T47D (cell line): ENCODE measurements at regions not wholly inside any gene's neighbourhood (a gene's known extent, or its start where the extent isn't known, plus 50 kb on each side); places are given as distances from the start of the nearest gene placed in this dataset.
A peak's percentile ranks its signal among the peaks of the same experiment; 100 is the strongest.

Experiments
- DNase-seq, 2 experiments: peaks; one replicate each; pipeline versions ENCODE4 v3.0.0 to v3.0.0-alpha.2; 2011 to 2012; ENCODE audit warnings: low read depth in 1 of 2, low spot score in 1 of 2
- JUND ChIP-seq: IDR thresholded peaks from 2 replicates; pipeline ENCODE4 v1.6.1; 2012; ENCODE audit warnings: low read depth
- in situ Hi-C: cut with HindIII; loops from 2 replicates; pipeline ENCODE4 v1.10.0; 2016; ENCODE audit warnings: low sequenced_read_pairs, low pct_unique_long_range_greater_than_20kb

DNA sequence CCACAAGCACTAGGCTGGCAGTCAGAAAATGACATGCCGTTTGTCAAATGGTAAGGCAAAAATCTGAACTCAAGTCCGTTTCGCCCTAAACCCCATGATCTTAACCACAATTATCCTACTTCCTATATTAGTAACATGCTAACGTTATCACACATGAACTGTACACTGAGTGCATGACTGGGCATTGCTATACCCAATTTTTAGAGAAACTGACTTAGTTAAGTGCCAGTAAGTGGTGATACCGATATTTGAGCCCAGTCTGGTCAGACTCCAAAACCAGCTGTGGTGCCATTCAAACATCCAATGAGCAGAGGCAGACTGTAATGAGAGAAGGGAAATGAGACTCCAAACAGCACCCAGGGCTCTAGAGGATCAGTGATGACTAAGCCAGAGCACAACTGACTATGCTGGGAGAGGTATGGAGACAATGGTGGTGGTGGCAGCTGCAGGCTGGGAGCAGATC, 311.7 kb upstream of the PKDCC start:
- no peak for TF ChIP-seq JUND
- DNase-seq = no peak
- in situ Hi-C loops = no loop called here

DNA sequence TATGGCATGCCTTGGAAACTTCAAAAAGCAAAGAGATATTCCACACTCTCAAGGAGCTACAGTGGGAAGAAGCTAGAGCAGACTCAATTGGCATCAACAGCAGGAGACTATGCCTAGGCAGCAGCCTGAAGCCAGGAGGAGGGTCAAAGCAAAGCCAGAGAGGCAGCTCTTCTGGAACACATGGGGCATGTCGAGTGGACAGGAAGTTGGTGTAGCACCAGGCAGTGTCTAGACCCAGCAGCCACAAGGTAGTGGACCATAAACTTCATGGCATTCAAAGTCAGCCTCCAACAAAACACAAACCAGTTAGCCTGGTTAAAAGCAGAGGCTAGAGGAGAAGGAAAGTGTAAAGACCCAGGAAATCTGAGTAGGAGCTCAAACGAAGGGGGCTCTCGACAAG, 311.2 kb upstream of the PKDCC start:
- TF ChIP-seq JUND = no peak
- in situ Hi-C loops = no loop called here
- no peak for DNase-seq

DNA sequence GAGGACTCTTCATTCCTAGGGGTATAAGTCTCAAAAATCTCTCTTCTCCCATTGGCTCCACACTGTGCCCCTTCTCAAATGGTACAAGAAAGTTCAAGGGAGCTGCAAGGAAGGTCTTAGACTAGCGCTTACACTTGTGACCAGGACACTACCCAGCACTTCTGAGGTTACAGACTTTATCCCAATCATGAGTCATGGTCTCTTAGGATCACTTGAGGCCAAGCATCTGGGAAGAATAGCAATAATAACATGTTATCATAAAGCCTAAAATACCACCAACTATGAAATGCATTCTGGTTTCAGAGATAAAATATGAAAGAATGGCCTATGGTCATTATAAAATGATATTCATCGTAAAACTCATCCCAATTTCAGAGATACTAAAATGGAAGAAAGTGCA, 309.9 kb upstream of the PKDCC start:
- in situ Hi-C loops = no loop called here
- DNase-seq = no peak
- TF ChIP-seq JUND = no peak

DNA sequence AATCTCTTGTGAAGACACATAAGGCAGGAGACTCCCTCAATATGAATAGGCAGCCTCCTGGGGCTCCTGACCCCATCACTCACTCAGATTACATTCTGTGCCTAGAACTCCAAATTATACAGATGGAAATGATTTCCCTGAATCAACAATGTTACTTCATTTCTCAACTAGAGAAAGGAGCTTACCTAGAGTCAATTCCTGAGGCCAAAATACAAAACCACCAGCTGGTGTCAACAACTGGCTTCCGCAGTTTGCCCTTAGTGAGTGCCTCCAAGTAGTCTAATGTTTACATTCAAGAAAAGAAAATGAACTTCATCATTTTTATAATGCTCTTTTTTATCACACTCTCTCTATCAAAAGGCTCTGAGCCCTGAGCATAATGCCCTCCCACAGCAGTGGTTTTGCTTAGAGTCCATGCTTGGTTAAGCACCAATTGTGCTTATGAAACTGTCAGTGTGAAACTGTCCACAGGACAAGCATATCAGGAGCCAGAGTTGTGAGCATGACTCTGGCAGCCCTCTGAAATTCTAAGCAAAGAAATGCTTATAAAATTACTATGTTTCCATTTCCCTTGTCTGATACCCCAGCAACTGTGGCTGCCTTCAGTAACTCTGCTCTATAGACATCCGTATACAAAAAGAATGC, 305.7 kb upstream of the PKDCC start:
- no peak for DNase-seq
- TF ChIP-seq JUND = no peak
- in situ Hi-C loops = no loop called here

- TF ChIP-seq JUND = no peak
- no peak for DNase-seq
- in situ Hi-C loops = no loop called here
Observed at GRCh38 chr2:41743324-41743723, 304.5 kb upstream of the PKDCC start.

GRCh38 chr2:41750829-41751228, 297.0 kb upstream of the PKDCC start:
- no peak for TF ChIP-seq JUND
- no peak for DNase-seq
- in situ Hi-C loops = no loop called here

GRCh38 chr2:41759880-41760279, 287.9 kb upstream of the PKDCC start:
- in situ Hi-C loops = no loop called here
- DNase-seq = no peak
- TF ChIP-seq JUND = no peak

DNA sequence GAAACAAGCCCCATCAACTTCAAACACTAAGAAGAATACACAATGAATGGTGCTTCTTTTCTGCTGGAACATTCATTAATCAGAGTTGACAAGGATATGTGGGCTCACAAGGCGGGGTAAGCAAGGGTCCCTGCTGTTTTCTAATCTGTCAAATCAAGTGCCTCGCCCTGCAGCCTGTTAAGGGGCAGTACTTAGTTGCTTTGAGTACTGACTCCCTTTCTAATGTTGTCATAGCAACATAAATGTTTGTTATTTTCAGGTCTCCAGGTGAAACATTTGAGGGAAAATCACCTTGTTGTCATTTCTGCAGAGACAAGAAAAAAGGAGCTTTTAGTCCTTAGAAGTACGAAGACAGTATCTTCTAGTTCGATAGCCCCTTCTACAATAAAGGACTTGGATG, 284.7 kb upstream of the PKDCC start:
- DNase-seq = no peak
- in situ Hi-C loops = no loop called here
- TF ChIP-seq JUND = no peak

DNA sequence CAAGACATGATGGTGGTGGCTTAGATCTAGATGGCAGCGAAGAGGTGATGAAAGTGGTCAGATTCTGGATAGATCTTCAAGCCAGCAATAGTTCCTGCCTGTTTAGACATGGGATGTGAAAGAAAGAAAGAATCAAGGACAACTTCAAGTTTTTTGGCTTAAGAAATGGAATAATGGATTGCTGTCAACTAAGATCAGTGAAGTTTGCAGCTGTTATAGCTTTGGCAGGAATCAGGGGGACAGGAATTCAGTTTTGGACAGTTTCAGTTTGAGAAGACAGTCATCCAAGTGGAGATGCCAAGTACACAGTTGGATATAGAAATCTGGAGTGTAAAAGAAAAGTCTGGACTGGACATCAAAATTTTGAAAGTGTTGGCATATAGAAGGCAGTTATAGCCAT, 283.7 kb upstream of the PKDCC start:
- no peak for TF ChIP-seq JUND
- in situ Hi-C loops = no loop called here
- no peak for DNase-seq

GRCh38 chr2:41764919-41765318, 282.9 kb upstream of the PKDCC start:
- in situ Hi-C loops = no loop called here
- DNase-seq = peak in 1 of 2 experiments; percentile 17
- no peak for TF ChIP-seq JUND

- in situ Hi-C loops = no loop called here
- no peak for TF ChIP-seq JUND
- no peak for DNase-seq
Observed at GRCh38 chr2:41768310-41768709, 279.5 kb upstream of the PKDCC start.

GRCh38 chr2:41771710-41772109, 276.1 kb upstream of the PKDCC start:
- no peak for DNase-seq
- in situ Hi-C loops = no loop called here
- no peak for TF ChIP-seq JUND

DNA sequence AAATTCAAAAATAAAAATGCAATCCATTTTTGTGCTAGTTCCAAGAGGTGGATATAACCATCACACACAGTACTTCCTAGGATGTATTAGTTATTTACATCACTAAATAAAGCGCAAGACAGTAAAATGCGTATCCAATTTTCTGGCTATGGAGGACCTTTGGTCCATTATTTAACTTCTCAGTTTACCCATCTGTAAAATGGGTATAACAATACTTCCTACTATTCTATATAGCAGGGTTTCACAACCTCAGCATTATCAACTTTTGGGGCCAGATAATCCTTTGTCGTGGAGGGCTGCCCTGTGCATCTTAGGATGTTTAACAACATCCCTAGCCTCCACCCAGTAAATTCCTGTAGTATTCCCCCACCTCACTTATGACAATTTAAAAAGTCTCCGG, 275.1 kb upstream of the PKDCC start:
- no peak for TF ChIP-seq JUND
- in situ Hi-C loops = no loop called here
- no peak for DNase-seq

- no peak; the same call in 1 of the 2 replicates for TF ChIP-seq JUND
- in situ Hi-C loops = no loop called here
- peak in 1 of 2 experiments; percentile 59 for DNase-seq
Observed at GRCh38 chr2:41774011-41774605, 273.7 kb upstream of the PKDCC start.
